Keratinocyte (primary cell): ENCODE measurements at regions not wholly inside any gene's neighbourhood (a gene's known extent, or its start where the extent isn't known, plus 50 kb on each side); places are given as distances from the start of the nearest gene placed in this dataset.

Experiments used
- DNase-seq: peaks from one replicate; pipeline ENCODE4 v3.0.0-alpha.2; 2011; ENCODE audit warnings: low read depth, missing footprints, low spot score
- FAIRE-seq: peaks from 2 replicates; lab custom pipeline; 2011; peaks lifted over from hg19 to GRCh38; lab: Jason Lieb, UNC
- H2AFZ ChIP-seq: 2 replicates; pipeline ENCODE4 v1.6.0; 2012; ENCODE audit warnings: low read length, control low read depth, inconsistent platforms; ENCODE audit not compliant: control insufficient read depth
- H3K27ac ChIP-seq: 2 replicates; pipeline ENCODE4 v1.5.1; 2011; ENCODE audit warnings: low read length; ENCODE audit not compliant: control insufficient read depth, insufficient read depth
- H3K27me3 ChIP-seq: 3 replicates; pipeline ENCODE4 v1.6.0; 2011; ENCODE audit warnings: low read length; ENCODE audit not compliant: control insufficient read depth, insufficient read depth; ENCODE audit errors: extremely low read depth
- H3K36me3 ChIP-seq, 2 experiments: 2 replicates in 1 of 2; 3 replicates in 1 of 2; pipeline ENCODE4 v1.5.1; 2011; ENCODE audit warnings: low read length in 2 of 2, mild to moderate bottlenecking in 1 of 2; ENCODE audit not compliant: control insufficient read depth in 2 of 2, insufficient read depth in 2 of 2; ENCODE audit errors: extremely low read depth in 1 of 2
- H3K4me1 ChIP-seq: 3 replicates; pipeline ENCODE4 v1.5.1; 2011; ENCODE audit warnings: low read length; ENCODE audit not compliant: control insufficient read depth, insufficient read depth; ENCODE audit errors: extremely low read depth
- H3K4me2 ChIP-seq: 3 replicates; pipeline ENCODE4 v1.6.0; 2011; ENCODE audit warnings: low read depth, low read length; ENCODE audit not compliant: control insufficient read depth, insufficient read depth; ENCODE audit errors: extremely low read depth
- H3K4me3 ChIP-seq, 3 experiments: fragments of 200-600 bp in 1 of 3; sonication (generic) in 1 of 3; 2 replicates in 2 of 3; 3 replicates in 1 of 3; pipeline ENCODE4 v1.5.1; 2011 to 2016; ENCODE audit warnings: low read length in 3 of 3, mild to moderate bottlenecking in 3 of 3, control low read depth in 2 of 3, inconsistent platforms in 1 of 3, low read depth in 1 of 3, mixed read lengths in 1 of 3, mixed run types in 1 of 3, moderate library complexity in 1 of 3; ENCODE audit not compliant: control insufficient read depth in 2 of 3, insufficient read depth in 2 of 3; ENCODE audit errors: extremely low read depth in 1 of 3
- H3K79me2 ChIP-seq: 2 replicates; pipeline ENCODE4 v1.6.0; 2012; ENCODE audit warnings: low read length; ENCODE audit not compliant: control insufficient read depth, insufficient read depth
- H3K9ac ChIP-seq: 3 replicates; pipeline ENCODE4 v1.6.0; 2011; ENCODE audit warnings: low read length; ENCODE audit not compliant: control insufficient read depth, insufficient read depth; ENCODE audit errors: extremely low read depth
- H3K9me1 ChIP-seq: 3 replicates; pipeline ENCODE4 v1.6.0; 2011; ENCODE audit warnings: low read length; ENCODE audit not compliant: control insufficient read depth, insufficient read depth; ENCODE audit errors: extremely low read depth
- H3K9me3 ChIP-seq: 2 replicates; pipeline ENCODE4 v1.5.1; 2012; ENCODE audit warnings: low read depth, low read length; ENCODE audit not compliant: control insufficient read depth
- H4K20me1 ChIP-seq: 3 replicates; pipeline ENCODE4 v1.6.0; 2011; ENCODE audit warnings: low read length; ENCODE audit not compliant: control insufficient read depth, insufficient read depth; ENCODE audit errors: extremely low read depth
- EZH2 ChIP-seq: IDR thresholded peaks from one replicate; pipeline ENCODE4 v1.6.1; 2012; ENCODE audit warnings: inconsistent platforms, mild to moderate bottlenecking, low read length, moderate library complexity
- dilution Hi-C: fragments of 300-500 bp; cut with MboI; formaldehyde crosslinking; loops from one replicate; pipeline ENCODE4 v1.7.0; 2020; ENCODE audit warnings: low sequenced_read_pairs; ENCODE audit not compliant: extremely low pct_ligation_motif_present
- TF ChIP-seq, protein P1 (sequence below), 3 experiments: IDR thresholded peaks in 1 of 3; conservative IDR thresholded peaks in 1 of 3; optimal IDR thresholded peaks in 1 of 3; 2 replicates in 2 of 3; 3 replicates in 1 of 3; pipeline versions ENCODE3 to v1.5.1; 2011; ENCODE audit warnings: low read length in 3 of 3, mild to moderate bottlenecking in 3 of 3, moderate library complexity in 2 of 3, control low read depth in 1 of 3, inconsistent platforms in 1 of 3; ENCODE audit not compliant: insufficient read depth in 2 of 3; ENCODE audit errors: extremely low read depth in 1 of 3

DNA sequence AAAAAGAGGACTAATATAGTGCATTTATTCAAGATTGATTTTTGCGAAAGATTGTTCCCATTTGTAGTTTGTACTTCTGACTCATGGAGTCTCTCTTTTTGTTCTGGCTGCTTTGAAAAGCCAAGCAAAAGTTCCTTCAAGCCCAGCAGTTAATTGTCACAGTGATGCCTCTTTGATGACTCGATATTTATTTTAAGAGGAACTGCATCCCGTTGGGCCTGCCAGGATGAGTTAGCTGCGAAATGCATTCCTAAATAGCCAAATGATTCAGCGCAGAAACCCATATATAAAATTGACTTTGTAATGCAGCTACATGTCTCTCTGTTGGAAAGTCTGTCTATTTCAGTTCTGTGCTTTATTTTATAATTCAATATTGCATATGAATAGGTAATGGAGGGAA is 295.1 kb downstream of the GBA3 start:
- Histone ChIP-seq H3K79me2 (no peaks in the 10 kb centered on the region), H2AFZ (no peak overlapping the region), H3K27ac (no peak overlapping the region), H3K9me1 (no peaks in the 10 kb centered on the region), H3K36me3 (no peaks in the 10 kb centered on the region), H3K4me3 (no peak overlapping the region), H3K27me3 (no peaks in the 10 kb centered on the region), H3K4me1 (no peaks in the 10 kb centered on the region), H3K9me3 (no peaks in the 10 kb centered on the region), H4K20me1 (no peaks in the 10 kb centered on the region), H3K4me2 (no peak overlapping the region), H3K9ac (no peak overlapping the region)
- FAIRE-seq (no peak), DNase-seq (no peak)
- TF ChIP-seq EZH2, result no peak
- TF ChIP-seq, protein P1, sequence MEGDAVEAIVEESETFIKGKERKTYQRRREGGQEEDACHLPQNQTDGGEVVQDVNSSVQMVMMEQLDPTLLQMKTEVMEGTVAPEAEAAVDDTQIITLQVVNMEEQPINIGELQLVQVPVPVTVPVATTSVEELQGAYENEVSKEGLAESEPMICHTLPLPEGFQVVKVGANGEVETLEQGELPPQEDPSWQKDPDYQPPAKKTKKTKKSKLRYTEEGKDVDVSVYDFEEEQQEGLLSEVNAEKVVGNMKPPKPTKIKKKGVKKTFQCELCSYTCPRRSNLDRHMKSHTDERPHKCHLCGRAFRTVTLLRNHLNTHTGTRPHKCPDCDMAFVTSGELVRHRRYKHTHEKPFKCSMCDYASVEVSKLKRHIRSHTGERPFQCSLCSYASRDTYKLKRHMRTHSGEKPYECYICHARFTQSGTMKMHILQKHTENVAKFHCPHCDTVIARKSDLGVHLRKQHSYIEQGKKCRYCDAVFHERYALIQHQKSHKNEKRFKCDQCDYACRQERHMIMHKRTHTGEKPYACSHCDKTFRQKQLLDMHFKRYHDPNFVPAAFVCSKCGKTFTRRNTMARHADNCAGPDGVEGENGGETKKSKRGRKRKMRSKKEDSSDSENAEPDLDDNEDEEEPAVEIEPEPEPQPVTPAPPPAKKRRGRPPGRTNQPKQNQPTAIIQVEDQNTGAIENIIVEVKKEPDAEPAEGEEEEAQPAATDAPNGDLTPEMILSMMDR (optimal IDR thresholded peaks at IDR 0.05 in 1 of 3, IDR thresholded peaks at IDR 0.05 in 1 of 3, conservative IDR thresholded peaks at IDR 0.05 in 1 of 3; ENCODE audit: extremely low read depth in 1 of 3, insufficient read depth in 2 of 3, low read length in 3 of 3), result no peak
- dilution Hi-C loops, result no loop called here

DNA sequence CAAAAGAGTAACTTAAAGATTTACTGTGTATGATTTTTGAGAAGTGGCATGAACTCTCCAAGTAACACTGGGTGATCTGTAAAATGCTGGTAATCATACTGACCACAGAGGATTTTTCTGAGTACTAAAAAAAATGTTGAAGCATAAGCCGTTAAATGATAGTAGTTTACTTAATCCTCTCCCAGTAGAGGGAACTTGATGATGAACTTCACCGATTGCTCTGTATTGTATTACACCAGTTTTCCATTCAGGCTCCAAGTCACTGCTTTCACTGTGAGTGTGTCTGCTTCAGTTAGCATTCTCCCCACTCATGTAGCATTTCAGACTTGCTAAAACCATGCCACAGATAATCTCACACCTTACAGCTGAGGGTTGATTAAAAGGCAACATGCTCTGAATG is 294.1 kb downstream of the GBA3 start:
- no peaks in the 10 kb centered on the region for H4K20me1 ChIP-seq
- H3K79me2 ChIP-seq, result no peaks in the 10 kb centered on the region
- no peak for TF ChIP-seq EZH2
- TF ChIP-seq, protein P1 (optimal IDR thresholded peaks at IDR 0.05 in 1 of 3, IDR thresholded peaks at IDR 0.05 in 1 of 3, conservative IDR thresholded peaks at IDR 0.05 in 1 of 3; ENCODE audit: extremely low read depth in 1 of 3, insufficient read depth in 2 of 3, low read length in 3 of 3), result no peak
- H3K4me2 ChIP-seq, result no peak overlapping the region
- no peak overlapping the region for H3K27ac ChIP-seq
- no peak overlapping the region for H2AFZ ChIP-seq
- H3K9me1 ChIP-seq, result no peaks in the 10 kb centered on the region
- H3K4me3 ChIP-seq, result no peak overlapping the region
- no peaks in the 10 kb centered on the region for H3K36me3 ChIP-seq
- no peak for DNase-seq
- no peaks in the 10 kb centered on the region for H3K27me3 ChIP-seq
- H3K4me1 ChIP-seq, result no peaks in the 10 kb centered on the region
- FAIRE-seq, result no peak
- dilution Hi-C loops, result no loop called here
- no peak overlapping the region for H3K9ac ChIP-seq
- no peaks in the 10 kb centered on the region for H3K9me3 ChIP-seq
